ENCODE measurements at regions not wholly inside any gene's neighbourhood (a gene's known extent, or its start where the extent isn't known, plus 50 kb on each side); places are given as distances from the start of the nearest gene placed in this dataset.

GRCh38 chr6:66662721-66663507 is 955.9 kb upstream of the EYS start:
- Histone ChIP-seq H3K4me3 (ENCODE audit: low read depth, low read length) (no peak overlapping the region), H3K36me3 (no peaks in the 10 kb centered on the region), H3K27me3 (ENCODE audit: insufficient read depth, low read depth, severe bottlenecking) (no peaks in the 10 kb centered on the region), H3K9me3 (ENCODE audit: severe bottlenecking) (no peaks in the 10 kb centered on the region), H3K27ac (no peak overlapping the region)
- TF ChIP-seq, protein P1, sequence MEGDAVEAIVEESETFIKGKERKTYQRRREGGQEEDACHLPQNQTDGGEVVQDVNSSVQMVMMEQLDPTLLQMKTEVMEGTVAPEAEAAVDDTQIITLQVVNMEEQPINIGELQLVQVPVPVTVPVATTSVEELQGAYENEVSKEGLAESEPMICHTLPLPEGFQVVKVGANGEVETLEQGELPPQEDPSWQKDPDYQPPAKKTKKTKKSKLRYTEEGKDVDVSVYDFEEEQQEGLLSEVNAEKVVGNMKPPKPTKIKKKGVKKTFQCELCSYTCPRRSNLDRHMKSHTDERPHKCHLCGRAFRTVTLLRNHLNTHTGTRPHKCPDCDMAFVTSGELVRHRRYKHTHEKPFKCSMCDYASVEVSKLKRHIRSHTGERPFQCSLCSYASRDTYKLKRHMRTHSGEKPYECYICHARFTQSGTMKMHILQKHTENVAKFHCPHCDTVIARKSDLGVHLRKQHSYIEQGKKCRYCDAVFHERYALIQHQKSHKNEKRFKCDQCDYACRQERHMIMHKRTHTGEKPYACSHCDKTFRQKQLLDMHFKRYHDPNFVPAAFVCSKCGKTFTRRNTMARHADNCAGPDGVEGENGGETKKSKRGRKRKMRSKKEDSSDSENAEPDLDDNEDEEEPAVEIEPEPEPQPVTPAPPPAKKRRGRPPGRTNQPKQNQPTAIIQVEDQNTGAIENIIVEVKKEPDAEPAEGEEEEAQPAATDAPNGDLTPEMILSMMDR (IDR thresholded peaks at IDR 0.05; ENCODE audit: low read depth, low read length): no peak
- no peak for DNase-seq

DNA sequence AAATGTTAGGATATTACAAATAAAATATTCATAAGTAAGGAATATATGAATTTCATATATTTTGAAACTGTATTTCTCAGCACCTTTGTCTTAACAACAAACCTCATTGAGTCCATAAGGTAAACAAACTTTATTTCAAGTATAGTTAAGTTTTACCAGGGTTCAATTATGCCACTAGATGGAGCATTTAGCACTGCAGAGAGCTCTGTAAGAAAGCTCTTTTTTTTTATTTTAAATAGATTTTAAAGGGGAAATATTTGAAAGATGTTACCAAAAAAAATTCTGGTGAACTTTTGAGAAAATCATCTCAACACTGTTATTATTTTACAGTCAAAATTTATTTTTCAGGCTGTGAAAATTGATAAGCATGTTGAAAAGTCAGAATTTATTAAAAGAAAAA is 955.2 kb upstream of the EYS start:
- no peaks in the 10 kb centered on the region for H3K36me3 ChIP-seq
- H3K9me3 ChIP-seq (ENCODE audit: severe bottlenecking): no peaks in the 10 kb centered on the region
- TF ChIP-seq, protein P1 (IDR thresholded peaks at IDR 0.05; ENCODE audit: low read depth, low read length): no peak
- no peak overlapping the region for H3K4me3 ChIP-seq (ENCODE audit: low read depth, low read length)
- H3K27me3 ChIP-seq (ENCODE audit: insufficient read depth, low read depth, severe bottlenecking): no peaks in the 10 kb centered on the region
- H3K27ac ChIP-seq: no peak overlapping the region
- DNase-seq: no peak

DNA sequence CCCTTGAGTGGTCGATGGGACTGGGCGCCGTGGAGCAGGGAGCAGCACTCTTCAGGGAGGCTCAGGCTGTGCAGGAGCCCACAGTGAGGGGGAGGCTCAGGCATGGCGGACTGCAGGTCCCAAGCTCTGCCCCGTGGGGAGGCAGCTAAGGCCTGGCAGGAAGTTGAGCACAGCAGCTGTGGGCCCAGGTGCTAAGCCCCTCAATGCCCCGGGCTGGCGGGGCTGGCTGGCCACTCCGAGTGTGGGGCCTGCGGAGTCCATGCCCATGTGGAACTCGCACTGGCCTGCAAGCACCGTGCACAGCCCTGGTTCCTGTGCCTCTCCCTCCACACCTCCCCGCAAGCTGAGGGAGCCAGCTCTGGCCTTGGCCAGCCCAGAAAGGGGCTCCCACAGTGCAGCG is 948.4 kb upstream of the EYS start:
- Histone ChIP-seq H3K27me3 (ENCODE audit: insufficient read depth, low read depth, severe bottlenecking) (no peaks in the 10 kb centered on the region), H3K36me3 (no peaks in the 10 kb centered on the region)
- TF ChIP-seq, protein P1 (IDR thresholded peaks at IDR 0.05; ENCODE audit: low read depth, low read length): no peak

DNA sequence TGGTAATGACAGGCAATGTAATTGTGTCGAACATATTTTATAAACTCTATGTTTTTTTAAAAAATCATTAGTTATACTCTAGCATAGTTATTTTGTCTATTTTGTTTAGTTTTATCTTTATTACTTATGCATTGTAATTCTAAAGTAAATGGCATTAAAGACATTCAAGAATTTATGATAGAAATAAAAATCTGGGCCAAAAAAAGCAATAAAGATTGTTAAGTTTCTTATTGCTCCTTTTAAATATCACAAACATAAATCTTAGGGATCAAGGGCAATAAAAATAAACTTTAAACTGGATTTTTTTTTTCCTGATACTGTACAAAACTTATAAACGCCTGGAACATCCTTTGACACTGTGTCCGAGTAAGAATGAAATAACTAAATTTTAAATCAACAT is 931.5 kb upstream of the EYS start:
- Histone ChIP-seq H3K27me3 (ENCODE audit: insufficient read depth, low read depth, severe bottlenecking) (no peaks in the 10 kb centered on the region), H3K36me3 (no peaks in the 10 kb centered on the region), H3K4me3 (ENCODE audit: low read depth, low read length) (no peak overlapping the region), H3K9me3 (ENCODE audit: severe bottlenecking) (no peaks in the 10 kb centered on the region), H3K27ac (no peak overlapping the region)
- no peak for DNase-seq
- TF ChIP-seq, protein P1 (IDR thresholded peaks at IDR 0.05; ENCODE audit: low read depth, low read length): no peak

More for the DNA sequence above, 948.4 kb upstream of the EYS start:
- Histone ChIP-seq H3K4me3 (ENCODE audit: low read depth, low read length) (no peak overlapping the region), H3K9me3 (ENCODE audit: severe bottlenecking) (no peaks in the 10 kb centered on the region), H3K27ac (no peak overlapping the region)
- no peak for DNase-seq

GRCh38 chr6:66638099-66638498 is 931.1 kb upstream of the EYS start:
- TF ChIP-seq, protein P1 (IDR thresholded peaks at IDR 0.05; ENCODE audit: low read depth, low read length): no peak
- no peak for DNase-seq
- Histone ChIP-seq H3K27ac (no peak overlapping the region), H3K9me3 (ENCODE audit: severe bottlenecking) (no peaks in the 10 kb centered on the region), H3K4me3 (ENCODE audit: low read depth, low read length) (no peak overlapping the region), H3K27me3 (ENCODE audit: insufficient read depth, low read depth, severe bottlenecking) (no peaks in the 10 kb centered on the region), H3K36me3 (no peaks in the 10 kb centered on the region)

GRCh38 chr6:66628917-66629316 is 921.9 kb upstream of the EYS start:
- TF ChIP-seq, protein P1 (IDR thresholded peaks at IDR 0.05; ENCODE audit: low read depth, low read length): no peak

More at GRCh38 chr6:66628917-66629316, 921.9 kb upstream of the EYS start:
- H3K27ac ChIP-seq: no peak overlapping the region
- H3K4me3 ChIP-seq (ENCODE audit: low read depth, low read length): no peak overlapping the region
- no peaks in the 10 kb centered on the region for H3K27me3 ChIP-seq (ENCODE audit: insufficient read depth, low read depth, severe bottlenecking)
- DNase-seq: no peak
- H3K9me3 ChIP-seq (ENCODE audit: severe bottlenecking): no peaks in the 10 kb centered on the region
- H3K36me3 ChIP-seq: no peaks in the 10 kb centered on the region
